IPS DF 6.9 (cell line): ENCODE measurements at regions not wholly inside any gene's neighbourhood (a gene's known extent, or its start where the extent isn't known, plus 50 kb on each side); places are given as distances from the start of the nearest gene placed in this dataset.
A peak's percentile ranks its signal among the peaks of the same experiment; 100 is the strongest.

Experiments
- DNase-seq: peaks from one replicate; pipeline ENCODE4 v3.0.0-alpha.2; 2013; ENCODE audit warnings: low read depth, low spot score
- H3K27ac ChIP-seq: one replicate; pipeline ENCODE4 v1.5.1; 2013; ENCODE audit warnings: low read length, control low read depth
- H3K27me3 ChIP-seq: 2 replicates; pipeline ENCODE4 v1.6.1; 2013; ENCODE audit warnings: mild to moderate bottlenecking, low read length; ENCODE audit not compliant: control insufficient read depth, insufficient read depth
- H3K36me3 ChIP-seq: 2 replicates; pipeline ENCODE4 v1.6.1; 2013; ENCODE audit warnings: low read length; ENCODE audit not compliant: control insufficient read depth, insufficient read depth
- H3K4me1 ChIP-seq: 2 replicates; pipeline ENCODE4 v1.6.1; 2013; ENCODE audit warnings: low read length; ENCODE audit not compliant: control insufficient read depth, insufficient read depth
- H3K4me3 ChIP-seq: 2 replicates; pipeline ENCODE4 v1.5.1; 2013; ENCODE audit warnings: mild to moderate bottlenecking, low read length
- H3K9me3 ChIP-seq: 2 replicates; pipeline ENCODE4 v1.6.1; 2013; ENCODE audit warnings: low read length, inconsistent platforms; ENCODE audit not compliant: control insufficient read depth, insufficient read depth
- WGBS: extraction: QIAGEN DNeasy Blood & Tissue Kit; methylation state at CpG from one replicate; pipeline ENCODE4 v1.1.7; 2013; ENCODE audit warnings: mixed read lengths, missing lambda C conversion rate; ENCODE audit not compliant: insufficient read length, insufficient coverage; 5-methylcytosine and 5-hydroxymethylcytosine counted together

DNA sequence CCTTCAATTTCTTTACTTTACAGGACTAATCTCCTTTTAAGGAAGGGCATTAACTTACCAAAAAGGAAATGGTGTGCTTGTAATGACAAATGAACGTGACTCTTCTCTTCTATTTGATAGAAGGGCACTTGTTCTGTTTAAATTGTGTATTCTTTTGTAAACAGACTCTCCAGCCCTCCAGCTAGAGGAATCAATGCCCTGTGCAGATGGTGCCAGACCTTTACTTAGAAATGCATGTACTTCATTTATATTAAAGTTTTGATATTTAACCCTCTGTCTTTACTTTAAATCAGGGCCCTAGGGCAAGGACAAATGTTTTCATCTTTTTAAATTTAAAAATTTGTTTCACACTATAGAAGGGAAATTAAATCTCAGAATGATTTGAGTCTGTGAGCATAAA, 355.1 kb downstream of the GBE1 start:
- Histone ChIP-seq H3K27me3 (no peaks in the 10 kb centered on the region), H3K36me3 (no peaks in the 10 kb centered on the region), H3K4me1 (no peaks in the 10 kb centered on the region), H3K27ac (no peak overlapping the region), H3K9me3 (no peaks in the 10 kb centered on the region), H3K4me3 (no peak overlapping the region)
- DNase-seq, result no peak
- WGBS, result no CpG with 5 or more reads among the region's 1 CpG

DNA sequence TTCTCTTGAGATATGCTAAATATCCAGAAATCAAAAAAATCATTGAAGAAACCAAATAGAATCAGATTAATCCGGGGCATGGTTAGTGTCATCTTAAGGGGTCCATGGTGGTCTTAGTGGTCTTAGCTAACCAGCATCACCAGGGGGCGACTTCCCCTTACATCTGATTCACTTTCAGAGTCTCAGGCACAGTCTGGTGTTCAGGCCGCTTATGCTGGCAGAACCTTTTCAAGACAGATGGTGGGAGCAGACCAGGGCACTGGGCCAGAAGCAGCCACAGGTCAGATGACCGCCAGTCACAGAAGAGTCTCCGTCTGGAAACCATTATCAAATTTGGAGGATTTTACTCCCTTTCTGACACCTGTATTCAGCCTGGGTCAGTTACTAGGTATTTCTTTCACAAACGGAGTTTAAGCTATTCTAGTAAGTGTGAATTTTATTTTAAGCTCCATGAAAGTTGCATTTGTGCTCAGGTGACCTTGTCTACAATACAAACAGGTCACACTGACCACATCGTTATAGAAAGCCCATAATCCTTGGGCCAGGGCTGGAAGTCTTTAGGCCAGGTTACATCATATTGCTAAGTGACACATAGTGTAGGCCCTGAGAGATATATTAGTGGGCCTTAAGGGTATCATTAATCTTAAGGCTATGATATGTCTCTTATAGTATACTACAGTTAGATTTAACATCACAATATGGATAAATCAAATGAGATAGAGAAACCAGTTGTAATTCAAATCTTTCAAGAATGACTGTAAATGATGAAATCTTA, 365.5 kb downstream of the GBE1 start:
- no peaks in the 10 kb centered on the region for H3K9me3 ChIP-seq
- peak; percentile 16 for DNase-seq
- no peaks in the 10 kb centered on the region for H3K27me3 ChIP-seq
- H3K27ac ChIP-seq, result no peak overlapping the region
- no peak overlapping the region for H3K4me3 ChIP-seq
- H3K4me1 ChIP-seq, result no peaks in the 10 kb centered on the region
- no peaks in the 10 kb centered on the region for H3K36me3 ChIP-seq
- no CpG with 5 or more reads among the region's 7 CpGs for WGBS

- Histone ChIP-seq H3K9me3 (no peaks in the 10 kb centered on the region), H3K27me3 (no peaks in the 10 kb centered on the region), H3K4me1 (no peaks in the 10 kb centered on the region), H3K36me3 (no peaks in the 10 kb centered on the region), H3K27ac (no peak overlapping the region), H3K4me3 (no peak overlapping the region)
- no CpG with 5 or more reads among the region's 4 CpGs for WGBS
- DNase-seq, result no peak
Observed at GRCh38 chr3:81394651-81395524, 366.6 kb downstream of the GBE1 start.

GRCh38 chr3:81393251-81393650, 368.2 kb downstream of the GBE1 start:
- no peak overlapping the region for H3K27ac ChIP-seq
- no peaks in the 10 kb centered on the region for H3K4me1 ChIP-seq
- no peaks in the 10 kb centered on the region for H3K27me3 ChIP-seq
- no peak for DNase-seq
- H3K9me3 ChIP-seq, result no peaks in the 10 kb centered on the region
- no peaks in the 10 kb centered on the region for H3K36me3 ChIP-seq
- H3K4me3 ChIP-seq, result no peak overlapping the region
- no CpG with 5 or more reads among the region's 1 CpG for WGBS

DNA sequence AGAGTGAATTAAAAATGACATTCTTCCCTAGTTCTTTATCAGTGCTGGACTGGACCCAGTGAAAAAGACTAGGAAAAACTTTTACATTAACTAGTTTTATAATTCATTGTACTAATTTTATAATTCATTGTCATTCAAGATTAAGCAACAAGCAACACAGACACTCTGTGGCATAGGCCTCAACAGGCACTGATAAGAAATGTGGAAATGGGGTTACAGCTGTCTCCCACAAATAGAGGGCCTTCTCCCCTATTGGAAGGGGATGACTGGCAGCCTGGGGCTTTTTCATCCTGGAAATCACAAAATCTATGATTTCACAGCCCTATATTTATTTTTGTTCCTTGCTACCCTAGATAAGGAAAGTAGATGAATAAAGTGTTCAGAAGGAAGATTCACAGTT, 370.6 kb downstream of the GBE1 start:
- no peak overlapping the region for H3K4me3 ChIP-seq
- no peaks in the 10 kb centered on the region for H3K9me3 ChIP-seq
- no peaks in the 10 kb centered on the region for H3K27me3 ChIP-seq
- no peak for DNase-seq
- H3K27ac ChIP-seq, result no peak overlapping the region
- H3K36me3 ChIP-seq, result no peaks in the 10 kb centered on the region
- no peaks in the 10 kb centered on the region for H3K4me1 ChIP-seq

- H3K4me3 ChIP-seq, result no peak overlapping the region
- DNase-seq, result no peak
- no peaks in the 10 kb centered on the region for H3K36me3 ChIP-seq
- no peaks in the 10 kb centered on the region for H3K27me3 ChIP-seq
- no CpG with 5 or more reads among the region's 4 CpGs for WGBS
- H3K4me1 ChIP-seq, result no peaks in the 10 kb centered on the region
- H3K9me3 ChIP-seq, result no peaks in the 10 kb centered on the region
- no peak overlapping the region for H3K27ac ChIP-seq
Observed at GRCh38 chr3:81388191-81388590, 373.3 kb downstream of the GBE1 start.

DNA sequence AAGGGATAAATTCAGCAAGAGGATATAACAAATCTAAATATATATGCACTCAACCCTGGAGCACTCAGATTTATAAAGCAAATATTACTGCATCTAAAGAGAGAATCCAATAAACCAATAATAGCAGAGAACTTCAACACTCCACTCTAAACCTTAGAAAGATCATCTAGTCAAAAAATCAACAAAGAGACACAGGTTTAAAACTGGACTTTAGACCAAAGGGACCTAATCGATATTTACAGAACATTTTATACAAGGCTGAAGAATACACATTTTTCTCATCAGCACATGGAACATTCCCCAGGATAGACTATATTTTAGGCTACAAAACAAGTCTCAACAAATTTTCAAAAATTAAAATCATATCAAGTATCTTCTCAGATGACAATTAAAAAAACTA, 379.0 kb downstream of the GBE1 start:
- no peak for DNase-seq
- Histone ChIP-seq H3K4me1 (no peaks in the 10 kb centered on the region), H3K9me3 (no peaks in the 10 kb centered on the region), H3K27me3 (no peaks in the 10 kb centered on the region), H3K36me3 (no peaks in the 10 kb centered on the region), H3K4me3 (no peak overlapping the region), H3K27ac (no peak overlapping the region)
- WGBS, result no CpG with 5 or more reads among the region's 1 CpG

GRCh38 chr3:81380234-81380633, 381.2 kb downstream of the GBE1 start:
- Histone ChIP-seq H3K4me1 (no peaks in the 10 kb centered on the region), H3K27ac (no peak overlapping the region), H3K4me3 (no peak overlapping the region), H3K36me3 (no peaks in the 10 kb centered on the region), H3K27me3 (no peaks in the 10 kb centered on the region), H3K9me3 (no peaks in the 10 kb centered on the region)
- no peak for DNase-seq
- WGBS, result no CpG with 5 or more reads among the region's 4 CpGs

DNA sequence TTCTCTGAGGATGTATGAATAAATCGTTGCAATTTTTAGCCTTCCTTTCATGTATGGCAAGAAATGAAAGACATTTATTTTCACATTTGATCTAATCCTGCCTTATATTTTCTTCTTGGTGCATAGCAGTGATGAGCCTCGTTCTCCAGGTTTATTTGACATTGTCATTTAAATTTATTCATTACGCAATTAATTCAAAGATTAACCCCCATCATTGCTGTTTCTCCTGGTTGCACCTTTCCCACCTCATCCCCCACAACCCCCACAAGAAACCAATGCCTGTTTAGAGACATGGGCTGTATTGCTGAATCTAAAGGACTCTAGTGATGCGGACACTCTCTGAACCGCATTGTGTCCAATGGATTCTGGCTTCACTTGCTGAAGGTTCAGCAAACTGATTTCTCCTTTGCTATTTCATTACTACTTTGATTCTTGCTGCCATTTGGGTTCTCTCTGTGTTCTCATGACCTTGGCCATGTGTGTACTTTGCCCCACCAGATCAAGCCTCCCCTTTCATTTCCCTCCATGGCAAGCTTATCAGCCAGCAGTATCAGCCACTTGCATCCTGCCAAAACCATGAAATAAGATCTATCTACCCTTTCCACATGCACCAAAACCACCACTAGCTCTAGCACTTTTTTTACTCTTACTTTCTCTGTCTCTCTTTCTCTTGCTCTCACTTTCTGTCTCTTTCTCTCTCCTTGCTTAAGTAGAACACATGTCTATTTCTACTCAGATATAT, 382.7 kb downstream of the GBE1 start:
- DNase-seq, result no peak
- no CpG with 5 or more reads among the region's 5 CpGs for WGBS

DNA sequence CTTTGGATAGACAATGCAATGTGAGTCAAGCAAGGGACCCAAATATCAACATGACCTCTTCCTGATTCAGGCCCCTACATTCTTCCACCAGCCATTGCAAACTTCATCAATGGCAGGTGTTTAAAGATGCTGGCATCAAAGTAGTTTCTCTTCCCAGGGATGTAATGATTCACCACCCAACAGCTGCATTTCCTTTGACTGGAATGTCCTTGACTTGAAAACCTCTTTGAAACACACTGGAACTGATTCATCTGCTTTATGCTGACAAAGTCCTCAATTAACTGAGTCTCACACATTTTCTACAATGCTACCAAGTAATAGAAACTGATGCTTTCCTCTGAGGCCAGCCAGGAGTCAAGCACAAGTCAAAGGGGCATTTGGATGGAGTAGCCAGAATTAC, 385.5 kb downstream of the GBE1 start:
- Histone ChIP-seq H3K4me3 (no peak overlapping the region), H3K4me1 (no peaks in the 10 kb centered on the region), H3K36me3 (no peaks in the 10 kb centered on the region), H3K27me3 (no peaks in the 10 kb centered on the region), H3K27ac (no peak overlapping the region), H3K9me3 (no peaks in the 10 kb centered on the region)
- no peak for DNase-seq

More for the DNA sequence above, 382.7 kb downstream of the GBE1 start:
- no peaks in the 10 kb centered on the region for H3K4me1 ChIP-seq
- H3K4me3 ChIP-seq, result no peak overlapping the region
- no peaks in the 10 kb centered on the region for H3K9me3 ChIP-seq
- no peak overlapping the region for H3K27ac ChIP-seq
- no peaks in the 10 kb centered on the region for H3K27me3 ChIP-seq
- H3K36me3 ChIP-seq, result no peaks in the 10 kb centered on the region
